ENCODE measurements at regions not wholly inside any gene's neighbourhood (a gene's known extent, or its start where the extent isn't known, plus 50 kb on each side); places are given as distances from the start of the nearest gene placed in this dataset.

DNA sequence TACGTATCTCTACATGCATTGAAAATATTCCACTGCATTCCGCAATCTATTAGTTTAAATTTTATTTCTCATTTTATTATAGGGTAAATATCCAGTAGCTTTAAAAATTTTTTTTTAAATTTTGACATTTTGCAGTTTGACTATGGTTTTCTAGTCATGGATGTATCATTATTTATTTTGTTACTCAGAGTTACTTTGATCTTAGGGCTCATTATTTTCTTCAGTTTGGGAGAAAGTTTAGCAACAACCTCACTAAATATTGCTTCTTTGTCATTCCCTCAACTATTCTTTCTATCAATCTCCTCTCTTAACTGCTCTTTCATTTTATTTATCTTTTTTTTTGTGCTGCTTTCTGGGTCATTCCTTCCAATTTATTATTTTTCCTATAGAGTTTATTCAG, 100.5 kb upstream of the SLCO6A1 start:
- TF ChIP-seq SPI1 (IDR thresholded peaks at IDR 0.05; ENCODE audit: low read depth, low read length) (no peak), TAF1 (IDR thresholded peaks at IDR 0.05; ENCODE audit: low read depth, low read length) (no peak)
